SK-N-SH (cell line): ENCODE measurements at regions not wholly inside any gene's neighbourhood (a gene's known extent, or its start where the extent isn't known, plus 50 kb on each side); places are given as distances from the start of the nearest gene placed in this dataset.

Experiments used
- EZH2phosphoT487 ChIP-seq: fragments of 200-600 bp; sonication (generic); IDR thresholded peaks from 2 replicates; pipeline ENCODE4 v1.6.1; 2017; ENCODE audit warnings: low read depth, mixed run types, mild to moderate bottlenecking, antibody characterized with exemption, moderate library complexity, borderline replicate concordance
- GATA2 ChIP-seq: sonication (generic); formaldehyde crosslinking; IDR thresholded peaks from 2 replicates; pipeline ENCODE4 v1.5.0; 2020; ENCODE audit warnings: mild to moderate bottlenecking, missing genetic modification reagents
- JUND ChIP-seq: IDR thresholded peaks from 2 replicates; pipeline ENCODE4 v1.4.0; 2012
- MAX ChIP-seq: IDR thresholded peaks from 2 replicates; pipeline ENCODE4 v1.4.0; 2012; ENCODE audit warnings: low read depth
- NFIC ChIP-seq: IDR thresholded peaks from 2 replicates; pipeline ENCODE4 v1.4.0; 2012; ENCODE audit warnings: borderline replicate concordance
- POLR2AphosphoS5 ChIP-seq: IDR thresholded peaks from 2 replicates; pipeline ENCODE4 v1.6.1; 2012; ENCODE audit warnings: low read depth, low read length
- RAD21 ChIP-seq: IDR thresholded peaks from 2 replicates; pipeline ENCODE4 v1.6.1; 2012; ENCODE audit warnings: mild to moderate bottlenecking, low read length
- RCOR1 ChIP-seq: fragments of 150-350 bp; IDR thresholded peaks from 2 replicates; pipeline ENCODE4 v1.6.1; 2017; ENCODE audit warnings: antibody characterized with exemption, low read length
- REST ChIP-seq: IDR thresholded peaks from 2 replicates; pipeline ENCODE4 v1.6.1; 2012; ENCODE audit warnings: mild to moderate bottlenecking, low read depth, low read length, moderate library complexity
- TCF12 ChIP-seq: IDR thresholded peaks from 2 replicates; pipeline ENCODE4 v1.4.0; 2012
- TEAD4 ChIP-seq: IDR thresholded peaks from 2 replicates; pipeline ENCODE4 v1.4.0; 2012; ENCODE audit warnings: mild to moderate bottlenecking, borderline replicate concordance; ENCODE audit not compliant: insufficient read depth
- USF2 ChIP-seq: fragments of 150-350 bp; IDR thresholded peaks from 2 replicates; pipeline ENCODE4 v1.6.1; 2017; ENCODE audit warnings: antibody characterized with exemption, low read length, low read depth, borderline replicate concordance
- TF ChIP-seq, protein P1 (sequence below): fragments of 200-600 bp; sonication (generic); IDR thresholded peaks from 2 replicates; pipeline ENCODE4 v1.6.1; 2017; ENCODE audit warnings: antibody characterized with exemption, mild to moderate bottlenecking, moderate library complexity

GRCh38 chr6:33882154-33882553 lies 78.4 kb upstream of the MLN start:
- TF ChIP-seq MAX (no peak), JUND (no peak), REST (no peak), USF2 (no peak), POLR2AphosphoS5 (no peak), RCOR1 (no peak), NFIC (no peak), GATA2 (no peak), EZH2phosphoT487 (no peak), TEAD4 (no peak), TCF12 (no peak), RAD21 (no peak)
- TF ChIP-seq, protein P1, sequence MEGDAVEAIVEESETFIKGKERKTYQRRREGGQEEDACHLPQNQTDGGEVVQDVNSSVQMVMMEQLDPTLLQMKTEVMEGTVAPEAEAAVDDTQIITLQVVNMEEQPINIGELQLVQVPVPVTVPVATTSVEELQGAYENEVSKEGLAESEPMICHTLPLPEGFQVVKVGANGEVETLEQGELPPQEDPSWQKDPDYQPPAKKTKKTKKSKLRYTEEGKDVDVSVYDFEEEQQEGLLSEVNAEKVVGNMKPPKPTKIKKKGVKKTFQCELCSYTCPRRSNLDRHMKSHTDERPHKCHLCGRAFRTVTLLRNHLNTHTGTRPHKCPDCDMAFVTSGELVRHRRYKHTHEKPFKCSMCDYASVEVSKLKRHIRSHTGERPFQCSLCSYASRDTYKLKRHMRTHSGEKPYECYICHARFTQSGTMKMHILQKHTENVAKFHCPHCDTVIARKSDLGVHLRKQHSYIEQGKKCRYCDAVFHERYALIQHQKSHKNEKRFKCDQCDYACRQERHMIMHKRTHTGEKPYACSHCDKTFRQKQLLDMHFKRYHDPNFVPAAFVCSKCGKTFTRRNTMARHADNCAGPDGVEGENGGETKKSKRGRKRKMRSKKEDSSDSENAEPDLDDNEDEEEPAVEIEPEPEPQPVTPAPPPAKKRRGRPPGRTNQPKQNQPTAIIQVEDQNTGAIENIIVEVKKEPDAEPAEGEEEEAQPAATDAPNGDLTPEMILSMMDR: no peak
